ENCODE measurements at regions not wholly inside any gene's neighbourhood (a gene's known extent, or its start where the extent isn't known, plus 50 kb on each side); places are given as distances from the start of the nearest gene placed in this dataset.

DNA sequence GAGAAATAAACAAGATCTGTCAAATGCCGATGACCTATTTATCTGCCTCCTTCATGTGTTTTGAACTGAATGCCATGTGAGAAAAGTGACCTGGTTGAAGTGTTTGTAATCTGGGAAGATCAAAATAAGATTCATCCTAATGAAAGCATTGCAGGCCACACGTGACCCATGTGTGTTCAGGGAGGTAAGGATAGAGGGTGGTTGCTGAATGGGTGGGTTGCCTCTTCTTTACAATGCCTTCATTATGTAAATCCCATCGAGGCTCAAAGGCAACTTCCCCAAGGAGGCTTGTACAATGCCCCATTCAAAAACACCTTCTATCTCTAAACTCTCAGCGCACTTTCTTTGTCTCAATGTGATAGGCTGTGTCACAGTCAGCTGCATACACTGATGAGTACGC, 273.1 kb downstream of the LRATD1 start:
- Histone ChIP-seq H3K9me3 (ENCODE audit: control insufficient read depth, low read length) (no peaks in the 10 kb centered on the region), H3K36me3 (ENCODE audit: control insufficient read depth, insufficient read depth, low read length) (no peaks in the 10 kb centered on the region), H3K4me1 (ENCODE audit: control insufficient read depth, insufficient read depth, low read length, poor library complexity, severe bottlenecking) (no peaks in the 10 kb centered on the region), H3K4me3 (ENCODE audit: extremely low read depth, insufficient read depth, low read length, poor library complexity, severe bottlenecking) (no peak overlapping the region), H3K27ac (ENCODE audit: low read depth, low read length, severe bottlenecking) (no peak overlapping the region)
- WGBS, 2 experiments (ENCODE audit: insufficient coverage in 2 of 2) = 83 to 100% methylated on average over 2 to 3 of the region's 5 CpGs

- Histone ChIP-seq H3K27ac (ENCODE audit: low read depth, low read length, severe bottlenecking) (no peak overlapping the region), H3K4me3 (ENCODE audit: extremely low read depth, insufficient read depth, low read length, poor library complexity, severe bottlenecking) (no peak overlapping the region), H3K9me3 (ENCODE audit: control insufficient read depth, low read length) (no peaks in the 10 kb centered on the region), H3K36me3 (ENCODE audit: control insufficient read depth, insufficient read depth, low read length) (no peaks in the 10 kb centered on the region), H3K4me1 (ENCODE audit: control insufficient read depth, insufficient read depth, low read length, poor library complexity, severe bottlenecking) (no peaks in the 10 kb centered on the region)
- WGBS, 2 experiments (ENCODE audit: insufficient coverage in 2 of 2) = 80 to 95% methylated on average over 2 to 7 of the region's 8 CpGs
These were observed 274.6 kb downstream of the LRATD1 start for GRCh38 chr2:14907014-14907612.

DNA sequence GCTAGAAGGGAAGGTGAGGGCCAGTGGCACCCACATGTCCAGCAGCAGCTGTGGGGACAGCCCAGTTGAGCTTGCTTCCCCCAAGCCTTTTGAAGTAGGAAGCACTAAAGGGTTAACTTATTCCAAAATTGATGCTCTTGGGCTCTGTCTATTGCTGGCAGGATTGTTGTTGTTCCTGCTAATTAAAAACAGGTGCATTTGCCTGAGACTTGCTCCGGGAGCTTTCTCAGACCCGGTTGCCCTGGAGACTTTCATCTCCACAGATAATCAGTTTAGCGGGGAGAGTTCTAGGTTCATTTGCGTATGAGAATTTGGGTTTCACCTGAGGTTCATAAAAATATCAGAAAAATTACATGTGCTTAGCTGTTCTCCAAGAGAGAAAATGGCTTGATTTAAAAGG, 277.3 kb downstream of the LRATD1 start:
- Histone ChIP-seq H3K4me3 (ENCODE audit: extremely low read depth, insufficient read depth, low read length, poor library complexity, severe bottlenecking) (no peak overlapping the region), H3K27ac (ENCODE audit: low read depth, low read length, severe bottlenecking) (no peak overlapping the region), H3K4me1 (ENCODE audit: control insufficient read depth, insufficient read depth, low read length, poor library complexity, severe bottlenecking) (no peaks in the 10 kb centered on the region), H3K36me3 (ENCODE audit: control insufficient read depth, insufficient read depth, low read length) (no peaks in the 10 kb centered on the region), H3K9me3 (ENCODE audit: control insufficient read depth, low read length) (no peaks in the 10 kb centered on the region)
- WGBS, 2 experiments (ENCODE audit: insufficient coverage in 2 of 2) = 88 to 94% methylated on average over 3 of the region's 4 CpGs

- no peaks in the 10 kb centered on the region for H3K36me3 ChIP-seq (ENCODE audit: control insufficient read depth, insufficient read depth, low read length)
- H3K4me3 ChIP-seq (ENCODE audit: extremely low read depth, insufficient read depth, low read length, poor library complexity, severe bottlenecking) = no peak overlapping the region
- no peaks in the 10 kb centered on the region for H3K4me1 ChIP-seq (ENCODE audit: control insufficient read depth, insufficient read depth, low read length, poor library complexity, severe bottlenecking)
- H3K27ac ChIP-seq (ENCODE audit: low read depth, low read length, severe bottlenecking) = no peak overlapping the region
- 100% methylated on average over 1 of the region's 2 CpGs; no CpG with 5 or more reads in 1 of the 2 experiments for WGBS, 2 experiments (ENCODE audit: insufficient coverage in 2 of 2)
- H3K9me3 ChIP-seq (ENCODE audit: control insufficient read depth, low read length) = no peaks in the 10 kb centered on the region
These were observed 278.1 kb downstream of the LRATD1 start for GRCh38 chr2:14910654-14911053.

DNA sequence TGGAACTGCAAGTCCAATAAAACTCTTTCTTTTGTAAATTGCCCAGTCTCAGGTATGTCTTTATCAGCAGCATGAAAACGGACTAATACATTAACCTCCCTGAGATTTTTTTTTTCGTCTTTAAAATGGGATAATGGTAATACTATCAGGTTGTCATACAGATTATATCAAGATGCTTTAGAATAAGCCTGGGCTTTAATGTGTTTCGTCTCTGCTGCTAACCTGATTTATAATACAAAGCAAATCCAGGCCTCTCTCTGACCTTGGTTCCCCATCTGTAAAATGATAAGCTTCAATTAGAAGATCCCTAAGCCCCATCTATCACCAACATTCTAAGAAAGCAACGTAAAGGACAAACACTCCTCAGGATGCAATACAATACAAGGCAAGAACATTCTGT, 283.5 kb downstream of the LRATD1 start:
- H3K27ac ChIP-seq (ENCODE audit: low read depth, low read length, severe bottlenecking) = no peak overlapping the region
- 89 to 100% methylated on average over 1 of the region's 4 CpGs for WGBS, 2 experiments (ENCODE audit: insufficient coverage in 2 of 2)
- H3K9me3 ChIP-seq (ENCODE audit: control insufficient read depth, low read length) = no peaks in the 10 kb centered on the region
- H3K4me1 ChIP-seq (ENCODE audit: control insufficient read depth, insufficient read depth, low read length, poor library complexity, severe bottlenecking) = no peaks in the 10 kb centered on the region
- H3K36me3 ChIP-seq (ENCODE audit: control insufficient read depth, insufficient read depth, low read length) = no peaks in the 10 kb centered on the region
- H3K4me3 ChIP-seq (ENCODE audit: extremely low read depth, insufficient read depth, low read length, poor library complexity, severe bottlenecking) = no peak overlapping the region

DNA sequence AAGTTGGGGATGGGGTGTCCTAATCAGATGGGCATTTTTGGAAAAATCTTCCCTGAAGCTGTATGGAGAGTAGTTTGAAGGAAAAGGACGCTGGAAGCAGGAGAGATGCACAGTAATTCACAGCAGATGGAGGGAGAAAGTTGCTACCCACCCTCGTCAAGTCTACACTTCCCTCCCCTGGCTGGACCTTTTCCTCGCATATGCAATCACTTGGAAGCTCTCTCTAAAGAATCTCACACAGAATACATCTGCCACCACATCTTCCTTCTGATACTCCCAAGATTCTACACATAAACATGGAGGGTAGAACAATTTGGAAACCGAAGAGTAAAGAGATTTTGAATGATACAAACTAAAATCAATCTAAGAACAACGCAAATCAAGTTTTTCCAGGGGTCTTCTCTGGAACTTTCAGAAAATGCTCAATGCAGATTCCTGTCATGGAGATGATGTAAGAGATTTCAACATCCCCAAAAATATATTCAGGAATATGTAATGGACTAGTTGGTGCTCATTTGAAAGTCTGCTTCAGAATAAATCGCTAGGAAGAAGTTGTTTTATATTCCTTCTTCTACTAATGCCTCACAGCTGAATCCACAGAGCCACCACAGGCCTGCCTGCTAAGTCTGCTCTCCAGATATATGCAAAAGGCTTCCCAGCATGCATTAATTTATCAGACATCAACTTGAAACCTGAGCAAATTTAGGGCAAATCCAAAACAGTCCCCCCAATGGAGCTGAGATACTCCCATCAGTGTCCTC, 291.5 kb downstream of the LRATD1 start:
- Histone ChIP-seq H3K27ac (ENCODE audit: low read depth, low read length, severe bottlenecking) (no peak overlapping the region), H3K36me3 (ENCODE audit: control insufficient read depth, insufficient read depth, low read length) (no peaks in the 10 kb centered on the region), H3K9me3 (ENCODE audit: control insufficient read depth, low read length) (no peaks in the 10 kb centered on the region), H3K4me1 (ENCODE audit: control insufficient read depth, insufficient read depth, low read length, poor library complexity, severe bottlenecking) (no peaks in the 10 kb centered on the region), H3K4me3 (ENCODE audit: extremely low read depth, insufficient read depth, low read length, poor library complexity, severe bottlenecking) (no peak overlapping the region)
- 53% methylated on average over 3 of the region's 6 CpGs; no CpG with 5 or more reads in 1 of the 2 experiments for WGBS, 2 experiments (ENCODE audit: insufficient coverage in 2 of 2)

DNA sequence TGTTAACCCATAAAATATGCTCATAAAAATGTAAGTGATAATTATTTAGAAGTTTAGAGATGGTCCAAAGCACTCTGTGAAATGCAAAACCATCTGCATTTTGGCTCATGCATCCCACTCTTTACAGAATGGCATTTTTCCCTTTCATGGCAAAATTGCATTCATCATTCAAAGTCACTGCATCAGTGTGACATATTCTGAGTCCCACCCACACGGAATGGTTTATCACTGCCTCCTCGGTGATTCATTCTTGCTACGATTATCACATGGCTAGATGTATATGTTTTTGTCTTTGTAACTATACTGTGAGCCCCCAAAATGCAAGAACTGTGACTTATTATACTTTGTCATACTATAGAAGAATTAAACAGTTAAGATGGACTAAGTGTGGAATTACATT, 293.0 kb downstream of the LRATD1 start:
- H3K4me1 ChIP-seq (ENCODE audit: control insufficient read depth, insufficient read depth, low read length, poor library complexity, severe bottlenecking) = no peaks in the 10 kb centered on the region
- WGBS, 2 experiments (ENCODE audit: insufficient coverage in 2 of 2) = 100% methylated on average over 1 of the region's 3 CpGs; no CpG with 5 or more reads in 1 of the 2 experiments
- no peaks in the 10 kb centered on the region for H3K36me3 ChIP-seq (ENCODE audit: control insufficient read depth, insufficient read depth, low read length)
- no peak overlapping the region for H3K4me3 ChIP-seq (ENCODE audit: extremely low read depth, insufficient read depth, low read length, poor library complexity, severe bottlenecking)
- H3K9me3 ChIP-seq (ENCODE audit: control insufficient read depth, low read length) = no peaks in the 10 kb centered on the region
- no peak overlapping the region for H3K27ac ChIP-seq (ENCODE audit: low read depth, low read length, severe bottlenecking)

GRCh38 chr2:14927021-14927564, 294.6 kb downstream of the LRATD1 start:
- H3K4me3 ChIP-seq (ENCODE audit: extremely low read depth, insufficient read depth, low read length, poor library complexity, severe bottlenecking) = no peak overlapping the region
- no peaks in the 10 kb centered on the region for H3K4me1 ChIP-seq (ENCODE audit: control insufficient read depth, insufficient read depth, low read length, poor library complexity, severe bottlenecking)
- H3K27ac ChIP-seq (ENCODE audit: low read depth, low read length, severe bottlenecking) = no peak overlapping the region
- no peaks in the 10 kb centered on the region for H3K36me3 ChIP-seq (ENCODE audit: control insufficient read depth, insufficient read depth, low read length)
- WGBS, 2 experiments (ENCODE audit: insufficient coverage in 2 of 2) = 91% methylated on average over 4 of the region's 5 CpGs
- H3K9me3 ChIP-seq (ENCODE audit: control insufficient read depth, low read length) = no peaks in the 10 kb centered on the region

DNA sequence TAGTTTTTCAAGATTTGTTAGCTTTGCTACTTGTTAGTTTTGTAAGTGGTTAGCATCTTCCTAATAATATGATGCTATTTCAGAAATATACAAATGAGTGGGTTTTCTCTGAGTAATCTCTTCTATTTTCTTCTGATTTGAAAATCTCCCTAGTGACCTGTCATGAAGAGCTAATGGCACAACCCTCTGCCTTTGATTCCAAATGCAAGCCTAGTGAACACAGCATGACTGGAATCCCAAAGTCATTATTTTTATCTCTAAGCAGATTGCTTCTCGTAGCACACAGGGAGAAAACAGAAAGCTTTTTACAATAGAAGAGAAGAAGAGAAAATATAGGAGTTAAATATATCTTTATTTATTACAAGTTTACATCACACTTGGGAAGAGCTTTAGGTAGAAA, 295.5 kb downstream of the LRATD1 start:
- Histone ChIP-seq H3K4me3 (ENCODE audit: extremely low read depth, insufficient read depth, low read length, poor library complexity, severe bottlenecking) (no peak overlapping the region), H3K36me3 (ENCODE audit: control insufficient read depth, insufficient read depth, low read length) (no peaks in the 10 kb centered on the region), H3K4me1 (ENCODE audit: control insufficient read depth, insufficient read depth, low read length, poor library complexity, severe bottlenecking) (no peaks in the 10 kb centered on the region), H3K9me3 (ENCODE audit: control insufficient read depth, low read length) (no peaks in the 10 kb centered on the region), H3K27ac (ENCODE audit: low read depth, low read length, severe bottlenecking) (no peak overlapping the region)
- WGBS, 2 experiments (ENCODE audit: insufficient coverage in 2 of 2) = no CpG with 5 or more reads among the region's 1 CpG

DNA sequence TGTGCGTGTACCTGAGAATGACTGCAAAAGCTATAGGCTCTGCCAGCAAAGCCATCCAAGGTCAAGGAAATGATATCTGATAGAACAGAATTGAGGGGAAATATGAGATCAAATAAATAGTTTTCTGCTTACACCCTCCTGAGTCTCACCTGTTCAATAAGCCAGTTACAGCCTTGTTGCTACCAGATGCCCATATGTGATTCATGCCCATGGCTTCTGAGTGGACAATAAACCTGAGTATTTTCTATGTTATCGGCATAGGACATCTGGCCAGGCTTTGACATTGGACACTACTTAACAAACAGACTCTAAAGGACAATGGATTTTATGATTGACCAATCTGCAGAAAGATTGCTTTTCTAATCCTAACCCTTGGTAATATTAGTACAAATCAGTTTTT, 297.9 kb downstream of the LRATD1 start:
- Histone ChIP-seq H3K27ac (ENCODE audit: low read depth, low read length, severe bottlenecking) (no peak overlapping the region), H3K36me3 (ENCODE audit: control insufficient read depth, insufficient read depth, low read length) (no peaks in the 10 kb centered on the region), H3K4me3 (ENCODE audit: extremely low read depth, insufficient read depth, low read length, poor library complexity, severe bottlenecking) (no peak overlapping the region), H3K4me1 (ENCODE audit: control insufficient read depth, insufficient read depth, low read length, poor library complexity, severe bottlenecking) (no peaks in the 10 kb centered on the region), H3K9me3 (ENCODE audit: control insufficient read depth, low read length) (no peaks in the 10 kb centered on the region)
- WGBS, 2 experiments (ENCODE audit: insufficient coverage in 2 of 2) = 100% methylated on average over 1 of the region's 2 CpGs; no CpG with 5 or more reads in 1 of the 2 experiments

DNA sequence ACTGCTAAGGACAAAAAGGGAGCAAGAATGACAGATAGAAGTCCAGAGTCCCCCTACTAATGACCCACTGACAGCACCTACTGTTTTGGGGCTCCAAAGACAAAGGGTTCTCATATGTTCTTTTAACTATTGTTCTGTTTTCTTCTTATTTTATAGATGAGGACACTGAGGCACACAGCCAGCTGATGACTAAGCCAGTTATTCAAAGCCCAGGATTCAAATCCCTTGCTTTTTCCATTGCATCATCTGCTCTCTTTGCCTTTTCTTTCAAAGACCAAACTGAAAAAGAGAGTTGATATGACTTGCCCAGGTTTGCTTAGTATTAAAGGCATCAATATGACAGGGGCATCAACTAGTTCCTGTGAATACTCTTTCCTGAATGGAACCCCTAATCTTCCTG, 299.8 kb downstream of the LRATD1 start:
- Histone ChIP-seq H3K4me1 (ENCODE audit: control insufficient read depth, insufficient read depth, low read length, poor library complexity, severe bottlenecking) (no peaks in the 10 kb centered on the region), H3K9me3 (ENCODE audit: control insufficient read depth, low read length) (peaks cover 6% of the 10 kb centered on the region)

More for the DNA sequence above, 299.8 kb downstream of the LRATD1 start:
- H3K27ac ChIP-seq (ENCODE audit: low read depth, low read length, severe bottlenecking) = no peak overlapping the region
- H3K4me3 ChIP-seq (ENCODE audit: extremely low read depth, insufficient read depth, low read length, poor library complexity, severe bottlenecking) = no peak overlapping the region
- H3K36me3 ChIP-seq (ENCODE audit: control insufficient read depth, insufficient read depth, low read length) = no peaks in the 10 kb centered on the region

Data from mesodermal cell (in vitro differentiated cells).